Calu3 (cell line): ENCODE measurements at regions not wholly inside any gene's neighbourhood (a gene's known extent, or its start where the extent isn't known, plus 50 kb on each side); places are given as distances from the start of the nearest gene placed in this dataset.

Source experiments
- BruUV-seq: library from RNA; stranded (reverse); fragments of 400-500 nt; replicated peaks from 2 replicates; lab custom pipeline; 2021; lab: Mats Ljungman, UMichigan
- CTCF ChIA-PET: fragments of 300-600 bp; sonication (Branson Sonifier 250); formaldehyde crosslinking; loops from one replicate; lab custom pipeline; 2022; ENCODE audit warnings: antibody characterized with exemption; lab: Charles Lee
- DNase-seq: peaks from one replicate; pipeline ENCODE4 v3.0.0; 2022
- H3K27ac Mint-ChIP-seq: one replicate; pipeline ENCODE4 v1.8.0; 2022; ENCODE audit warnings: mixed read lengths; ENCODE audit not compliant: unreplicated experiment
- H3K27me3 Mint-ChIP-seq: one replicate; pipeline ENCODE4 v1.8.0; 2022; ENCODE audit warnings: mixed read lengths; ENCODE audit not compliant: unreplicated experiment
- H3K36me3 Mint-ChIP-seq: one replicate; pipeline ENCODE4 v1.8.0; 2022; ENCODE audit warnings: mild to moderate bottlenecking, moderate library complexity, mixed read lengths; ENCODE audit not compliant: insufficient read depth, unreplicated experiment
- H3K4me1 Mint-ChIP-seq: one replicate; pipeline ENCODE4 v1.8.0; 2022; ENCODE audit warnings: mild to moderate bottlenecking, low read depth, mixed read lengths; ENCODE audit not compliant: unreplicated experiment
- H3K4me3 Mint-ChIP-seq: one replicate; pipeline ENCODE4 v1.8.0; 2022; ENCODE audit warnings: mild to moderate bottlenecking, low read depth, moderate library complexity, mixed read lengths; ENCODE audit not compliant: unreplicated experiment
- H3K9me3 Mint-ChIP-seq: one replicate; pipeline ENCODE4 v1.8.0; 2022; ENCODE audit warnings: low read depth, mixed read lengths; ENCODE audit not compliant: unreplicated experiment
- CTCF ChIP-seq: fragments of 200-600 bp; IDR thresholded peaks from one replicate; pipeline ENCODE4 v1.8.0; 2022; ENCODE audit warnings: antibody characterized with exemption; ENCODE audit not compliant: unreplicated experiment
- intact Hi-C: fragments of 100-400 bp; cut with micrococcal nuclease; formaldehyde crosslinking; loops from one replicate; pipeline ENCODE4 v1.10.0; 2022; ENCODE audit not compliant: unreplicated experiment

- no peak for DNase-seq
- intact Hi-C loops = no loop called here
- no peak for TF ChIP-seq CTCF
- Mint-ChIP-seq H3K27me3 (peaks cover 46% of the 10 kb centered on the region), H3K4me3 (no peak overlapping the region), H3K36me3 (no peaks in the 10 kb centered on the region), H3K27ac (no peak overlapping the region), H3K9me3 (no peaks in the 10 kb centered on the region), H3K4me1 (no peaks in the 10 kb centered on the region)
- BruUV-seq = no TSS peak
- CTCF ChIA-PET = no interaction called here
Measured at GRCh38 chr1:90494748-90495282, 222.3 kb downstream of the BARHL2 start.

- intact Hi-C loops = no loop called here
- Mint-ChIP-seq H3K4me1 (no peaks in the 10 kb centered on the region), H3K27ac (no peak overlapping the region), H3K36me3 (no peaks in the 10 kb centered on the region), H3K9me3 (no peaks in the 10 kb centered on the region), H3K27me3 (peaks cover 22% of the 10 kb centered on the region), H3K4me3 (no peak overlapping the region)
- TF ChIP-seq CTCF = no peak
- no peak for DNase-seq
- BruUV-seq = no TSS peak
- CTCF ChIA-PET = no interaction called here
Measured at GRCh38 chr1:90488451-90488850, 228.7 kb downstream of the BARHL2 start.

GRCh38 chr1:90486996-90487395 lies 230.1 kb downstream of the BARHL2 start:
- DNase-seq = no peak
- Mint-ChIP-seq H3K4me1 (no peaks in the 10 kb centered on the region), H3K36me3 (no peaks in the 10 kb centered on the region), H3K27ac (no peak overlapping the region), H3K27me3 (peaks cover 8% of the 10 kb centered on the region), H3K4me3 (no peak overlapping the region), H3K9me3 (no peaks in the 10 kb centered on the region)
- no peak for TF ChIP-seq CTCF
- intact Hi-C loops = no loop called here
- CTCF ChIA-PET = no interaction called here
- BruUV-seq = no TSS peak

GRCh38 chr1:90486134-90486824 lies 230.8 kb downstream of the BARHL2 start:
- Mint-ChIP-seq H3K4me3 (no peak overlapping the region), H3K36me3 (no peaks in the 10 kb centered on the region), H3K4me1 (no peaks in the 10 kb centered on the region), H3K27me3 (peaks cover 1% of the 10 kb centered on the region), H3K27ac (no peak overlapping the region), H3K9me3 (no peaks in the 10 kb centered on the region)
- no TSS peak for BruUV-seq
- intact Hi-C loops = no loop called here
- TF ChIP-seq CTCF = no peak
- CTCF ChIA-PET = no interaction called here
- no peak for DNase-seq
